Lower leg skin (tissue), 4 donors: ENCODE measurements at regions not wholly inside any gene's neighbourhood (a gene's known extent, or its start where the extent isn't known, plus 50 kb on each side); places are given as distances from the start of the nearest gene placed in this dataset.

Source experiments
- DNase-seq, 2 donors: peaks; one replicate each; pipeline ENCODE4 v3.0.0-alpha.2; 2019; ENCODE audit warnings: low spot score in 2 of 2
- H3K4me3 ChIP-seq: fragments of 200-600 bp; sonication (generic); 2 replicates; pipeline ENCODE4 v1.5.1; 2017; ENCODE audit warnings: mild to moderate bottlenecking, low read depth; ENCODE audit not compliant: poor library complexity, severe bottlenecking
- POLR2A ChIP-seq, 2 donors: fragments of 450-650 bp; IDR thresholded peaks; one replicate each; pipeline ENCODE4 v1.6.1; 2016 to 2017; ENCODE audit warnings: antibody characterized with exemption in 2 of 2, mild to moderate bottlenecking in 1 of 2, moderate library complexity in 1 of 2
- WGBS, 2 donors: methylation state at CpG; one replicate each; pipeline ENCODE4 v1.1.5; 2018; 5-methylcytosine and 5-hydroxymethylcytosine counted together
- intact Hi-C: fragments of 100-400 bp; cut with DNase I; formaldehyde crosslinking; loops from one replicate; pipeline ENCODE4 v1.15.0; 2023; ENCODE audit warnings: low total_unique reads
- TF ChIP-seq, protein P1 (sequence below), 3 donors: fragments of 450-650 bp; IDR thresholded peaks; one replicate each; pipeline ENCODE4 v1.5.1; 2016; ENCODE audit warnings: antibody characterized with exemption in 3 of 3, mild to moderate bottlenecking in 3 of 3, moderate library complexity in 2 of 3

DNA sequence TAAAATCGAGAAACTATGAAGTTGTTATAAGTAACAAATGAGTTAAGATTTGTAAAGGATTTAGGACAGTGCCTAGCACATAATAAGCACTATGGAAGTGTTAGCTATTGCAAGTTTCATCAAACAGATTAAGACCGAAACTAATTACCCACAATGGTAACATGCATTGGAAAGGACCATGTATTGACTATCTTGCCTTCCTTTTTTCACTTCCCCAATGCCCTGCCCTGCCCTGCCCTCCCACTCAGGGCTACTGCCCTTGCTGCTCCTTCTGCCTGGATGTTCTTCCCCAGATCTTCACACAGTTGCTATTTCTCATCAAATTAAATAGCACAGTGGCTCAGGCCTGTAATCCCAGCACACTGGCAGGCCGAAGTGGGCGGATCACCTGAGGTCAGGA is 202.1 kb upstream of the PSMD7 start:
- WGBS, 2 donors: 92 to 93% methylated on average over 4 of the region's 4 CpGs
- H3K4me3 ChIP-seq: no peak overlapping the region
- no peak for DNase-seq
- intact Hi-C loops: no loop called here
- TF ChIP-seq POLR2A (IDR thresholded peaks at IDR 0.05): no peak
- TF ChIP-seq, protein P1, sequence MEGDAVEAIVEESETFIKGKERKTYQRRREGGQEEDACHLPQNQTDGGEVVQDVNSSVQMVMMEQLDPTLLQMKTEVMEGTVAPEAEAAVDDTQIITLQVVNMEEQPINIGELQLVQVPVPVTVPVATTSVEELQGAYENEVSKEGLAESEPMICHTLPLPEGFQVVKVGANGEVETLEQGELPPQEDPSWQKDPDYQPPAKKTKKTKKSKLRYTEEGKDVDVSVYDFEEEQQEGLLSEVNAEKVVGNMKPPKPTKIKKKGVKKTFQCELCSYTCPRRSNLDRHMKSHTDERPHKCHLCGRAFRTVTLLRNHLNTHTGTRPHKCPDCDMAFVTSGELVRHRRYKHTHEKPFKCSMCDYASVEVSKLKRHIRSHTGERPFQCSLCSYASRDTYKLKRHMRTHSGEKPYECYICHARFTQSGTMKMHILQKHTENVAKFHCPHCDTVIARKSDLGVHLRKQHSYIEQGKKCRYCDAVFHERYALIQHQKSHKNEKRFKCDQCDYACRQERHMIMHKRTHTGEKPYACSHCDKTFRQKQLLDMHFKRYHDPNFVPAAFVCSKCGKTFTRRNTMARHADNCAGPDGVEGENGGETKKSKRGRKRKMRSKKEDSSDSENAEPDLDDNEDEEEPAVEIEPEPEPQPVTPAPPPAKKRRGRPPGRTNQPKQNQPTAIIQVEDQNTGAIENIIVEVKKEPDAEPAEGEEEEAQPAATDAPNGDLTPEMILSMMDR (IDR thresholded peaks at IDR 0.05): no peak

DNA sequence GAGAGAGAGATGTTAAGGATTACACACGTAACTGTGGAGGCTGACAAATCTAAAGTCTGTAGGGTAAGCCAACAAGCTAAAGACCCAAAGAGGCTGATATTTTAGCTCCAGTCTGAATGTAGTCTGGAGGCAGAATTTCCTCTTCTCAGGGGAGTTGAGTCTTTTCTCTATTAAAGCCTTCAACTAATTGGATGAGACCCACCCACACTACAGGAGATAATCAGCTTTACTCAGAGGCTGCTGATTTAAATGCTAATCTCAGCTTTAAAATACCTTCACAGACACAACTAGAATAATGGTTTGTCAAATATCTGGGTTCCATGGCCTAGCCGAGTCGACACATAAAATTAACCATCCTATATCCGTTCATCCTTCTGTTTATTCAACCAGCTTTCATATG is 204.3 kb upstream of the PSMD7 start:
- intact Hi-C loops: no loop called here
- 91 to 93% methylated on average over 4 of the region's 4 CpGs for WGBS, 2 donors
- TF ChIP-seq, protein P1 (IDR thresholded peaks at IDR 0.05): no peak
- TF ChIP-seq POLR2A (IDR thresholded peaks at IDR 0.05): no peak
- H3K4me3 ChIP-seq: no peak overlapping the region
- no peak for DNase-seq

DNA sequence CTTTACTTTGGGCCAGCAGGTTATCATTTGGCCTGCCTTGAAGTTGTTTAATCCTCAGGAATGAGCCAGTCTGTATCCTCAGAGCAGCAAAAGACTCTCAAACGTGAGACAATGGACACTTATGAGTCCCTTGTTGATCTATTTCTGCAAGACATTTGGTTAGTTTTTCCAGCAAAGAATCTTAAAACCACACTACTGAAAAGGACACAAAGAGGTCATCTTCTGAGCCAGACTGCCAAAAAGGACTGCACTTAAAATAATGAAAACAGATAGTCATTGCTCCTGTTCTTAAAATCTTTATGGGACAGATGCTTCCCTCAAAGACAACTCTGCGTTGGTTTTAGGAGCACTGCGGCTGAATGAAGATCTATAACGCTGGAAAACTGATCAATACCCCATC is 205.7 kb upstream of the PSMD7 start:
- no peak overlapping the region for H3K4me3 ChIP-seq
- WGBS, 2 donors: 67 to 71% methylated on average over 4 of the region's 4 CpGs
- TF ChIP-seq, protein P1 (IDR thresholded peaks at IDR 0.05): no peak
- TF ChIP-seq POLR2A (IDR thresholded peaks at IDR 0.05): no peak
- intact Hi-C loops: no loop called here
- no peak for DNase-seq

DNA sequence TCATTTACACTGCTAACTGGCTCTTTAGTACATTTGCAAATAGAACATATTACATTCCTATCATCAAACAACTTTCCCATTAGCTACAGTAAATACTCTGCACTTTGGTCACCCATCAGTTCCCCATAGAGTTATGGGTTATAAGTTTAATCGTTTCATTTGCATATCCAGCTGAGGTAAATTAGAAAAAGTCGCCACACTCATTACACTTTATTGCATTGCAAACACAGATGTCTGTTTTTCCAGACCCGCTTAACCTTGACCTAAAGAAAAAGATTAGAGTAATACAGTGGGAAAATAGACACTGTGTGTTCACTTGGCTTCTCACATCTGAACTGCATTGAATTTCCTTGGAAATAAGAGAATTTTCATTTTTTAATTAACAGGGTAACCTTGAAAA is 213.1 kb upstream of the PSMD7 start:
- 84 to 87% methylated on average over 3 of the region's 3 CpGs for WGBS, 2 donors
- DNase-seq: no peak
- intact Hi-C loops: no loop called here
- H3K4me3 ChIP-seq: no peak overlapping the region
- no peak for TF ChIP-seq POLR2A (IDR thresholded peaks at IDR 0.05)
- TF ChIP-seq, protein P1 (IDR thresholded peaks at IDR 0.05): no peak

DNA sequence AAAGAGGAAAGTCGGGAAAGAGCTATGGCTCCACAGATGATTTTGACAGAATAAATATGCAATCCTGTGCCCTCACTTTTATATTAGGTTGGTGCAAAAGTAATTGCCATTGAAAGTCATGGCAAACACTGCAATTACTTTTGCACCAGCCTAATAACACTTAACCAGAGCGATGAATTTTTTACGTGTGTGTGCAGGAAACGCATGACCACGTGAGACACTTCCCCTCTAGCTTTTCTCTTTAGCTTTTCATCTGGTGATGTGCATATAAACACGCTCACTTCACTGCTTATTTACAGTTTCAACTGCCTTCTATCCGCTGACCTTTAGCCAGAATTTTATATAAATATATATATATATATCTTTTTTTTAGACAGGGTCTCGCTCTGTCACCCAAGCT is 216.3 kb upstream of the PSMD7 start:
- intact Hi-C loops: no loop called here
- 74 to 76% methylated on average over 8 of the region's 8 CpGs for WGBS, 2 donors
- no peak overlapping the region for H3K4me3 ChIP-seq
- no peak for DNase-seq
- TF ChIP-seq, protein P1 (IDR thresholded peaks at IDR 0.05): no peak
- TF ChIP-seq POLR2A (IDR thresholded peaks at IDR 0.05): no peak

DNA sequence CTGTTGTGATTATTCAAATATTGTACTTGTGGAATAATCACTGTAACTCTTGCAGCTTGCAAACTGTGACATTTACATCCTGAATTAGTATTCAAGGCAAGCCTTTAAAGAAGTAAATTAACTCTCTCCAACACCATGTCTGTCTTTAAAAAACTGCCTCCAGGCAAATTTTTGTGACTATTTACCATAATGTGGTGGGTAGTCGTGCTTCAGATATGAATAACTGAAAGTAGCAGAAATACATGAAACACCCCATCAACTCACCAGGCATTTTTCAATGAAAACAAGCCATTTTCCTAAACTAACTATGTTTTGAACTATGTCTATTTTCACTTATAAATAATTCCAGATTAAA is 217.4 kb upstream of the PSMD7 start:
- 34 to 38% methylated on average over 1 of the region's 1 CpG for WGBS, 2 donors
- DNase-seq: no peak
- no peak for TF ChIP-seq POLR2A (IDR thresholded peaks at IDR 0.05)
- TF ChIP-seq, protein P1 (IDR thresholded peaks at IDR 0.05): no peak
- H3K4me3 ChIP-seq: no peak overlapping the region
- intact Hi-C loops: no loop called here
